ENCODE measurements at regions not wholly inside any gene's neighbourhood (a gene's known extent, or its start where the extent isn't known, plus 50 kb on each side); places are given as distances from the start of the nearest gene placed in this dataset.

GRCh38 chr1:83776913-83777757 lies 221.8 kb downstream of the TTLL7 start:
- no peak for TF ChIP-seq CTCF (IDR thresholded peaks at IDR 0.05)
- TF ChIP-seq POLR2A (IDR thresholded peaks at IDR 0.05): no peak

Data from uterus (tissue), 2 donors.